Mammary epithelial cell (primary cell): ENCODE measurements at regions not wholly inside any gene's neighbourhood (a gene's known extent, or its start where the extent isn't known, plus 50 kb on each side); places are given as distances from the start of the nearest gene placed in this dataset.

ENCODE experiments used
- CTCF ChIP-seq, 2 donors: IDR thresholded peaks in 1 of 2; conservative IDR thresholded peaks in 1 of 2; 2 replicates each; pipeline ENCODE4 v1.5.1; 2011 to 2012; ENCODE audit warnings: inconsistent platforms in 2 of 2, low read length in 2 of 2, mild to moderate bottlenecking in 2 of 2, control low read depth in 1 of 2, low read depth in 1 of 2; ENCODE audit not compliant: insufficient read depth in 1 of 2; ENCODE audit errors: extremely low read depth in 1 of 2
- EZH2 ChIP-seq: IDR thresholded peaks from 2 replicates; pipeline ENCODE4 v1.6.1; 2012; ENCODE audit warnings: low read length, inconsistent platforms, borderline replicate concordance

GRCh38 chr15:69896606-69897005 lies 201.1 kb downstream of the TLE3 start:
- no peak for TF ChIP-seq CTCF (conservative IDR thresholded peaks at IDR 0.05 in 1 of 2, IDR thresholded peaks at IDR 0.05 in 1 of 2; ENCODE audit: extremely low read depth in 1 of 2, insufficient read depth in 1 of 2, low read depth in 1 of 2, low read length in 2 of 2)
- no peak for TF ChIP-seq EZH2
